HL-60 (cell line): ENCODE measurements at regions not wholly inside any gene's neighbourhood (a gene's known extent, or its start where the extent isn't known, plus 50 kb on each side); places are given as distances from the start of the nearest gene placed in this dataset.

Experiments
- DNase-seq, 2 experiments: peaks; one replicate each; pipeline ENCODE4 v3.0.0-alpha.2; 2010 to 2020; ENCODE audit warnings: low read depth in 1 of 2, low spot score in 1 of 2
- H3K27ac ChIP-seq: fragments of 250-450 bp; sonication (Bioruptor Pico); replicated peaks from 2 replicates; pipeline ENCODE4 v1.5.1; 2020; ENCODE audit warnings: mild to moderate bottlenecking, moderate library complexity
- H3K27me3 ChIP-seq: fragments of 250-450 bp; sonication (Bioruptor Pico); 2 replicates; pipeline ENCODE4 v1.5.1; 2021; ENCODE audit warnings: mild to moderate bottlenecking, moderate library complexity; ENCODE audit not compliant: insufficient read depth, poor library complexity, severe bottlenecking
- H3K4me3 ChIP-seq: replicated peaks from 2 replicates; pipeline ENCODE4 v1.5.1; 2011; ENCODE audit warnings: mild to moderate bottlenecking, control low read depth, low read length; ENCODE audit not compliant: insufficient read depth
- GABPA ChIP-seq: IDR thresholded peaks from 2 replicates; pipeline ENCODE4 v1.6.1; 2012; ENCODE audit warnings: low read depth
- POLR2AphosphoS5 ChIP-seq: IDR thresholded peaks from 2 replicates; pipeline ENCODE4 v1.6.1; 2012; ENCODE audit warnings: low read depth
- SPI1 ChIP-seq: IDR thresholded peaks from 2 replicates; pipeline ENCODE4 v1.6.1; 2012; ENCODE audit warnings: low read depth, mild to moderate bottlenecking, borderline replicate concordance
- TF ChIP-seq, protein P1 (sequence below): IDR thresholded peaks from 2 replicates; pipeline ENCODE4 v1.6.1; 2012; ENCODE audit warnings: low read depth; ENCODE audit not compliant: insufficient replicate concordance
- TF ChIP-seq, protein P2 (sequence below): IDR thresholded peaks from one replicate; pipeline ENCODE4 v1.5.1; 2011; ENCODE audit warnings: low read length, control low read depth, inconsistent platforms; ENCODE audit not compliant: insufficient read depth

- DNase-seq = no peak
- Histone ChIP-seq H3K4me3 (no peak overlapping the region), H3K27me3 (no peaks in the 10 kb centered on the region), H3K27ac (no peak overlapping the region)
- TF ChIP-seq GABPA = no peak
- TF ChIP-seq, protein P1, sequence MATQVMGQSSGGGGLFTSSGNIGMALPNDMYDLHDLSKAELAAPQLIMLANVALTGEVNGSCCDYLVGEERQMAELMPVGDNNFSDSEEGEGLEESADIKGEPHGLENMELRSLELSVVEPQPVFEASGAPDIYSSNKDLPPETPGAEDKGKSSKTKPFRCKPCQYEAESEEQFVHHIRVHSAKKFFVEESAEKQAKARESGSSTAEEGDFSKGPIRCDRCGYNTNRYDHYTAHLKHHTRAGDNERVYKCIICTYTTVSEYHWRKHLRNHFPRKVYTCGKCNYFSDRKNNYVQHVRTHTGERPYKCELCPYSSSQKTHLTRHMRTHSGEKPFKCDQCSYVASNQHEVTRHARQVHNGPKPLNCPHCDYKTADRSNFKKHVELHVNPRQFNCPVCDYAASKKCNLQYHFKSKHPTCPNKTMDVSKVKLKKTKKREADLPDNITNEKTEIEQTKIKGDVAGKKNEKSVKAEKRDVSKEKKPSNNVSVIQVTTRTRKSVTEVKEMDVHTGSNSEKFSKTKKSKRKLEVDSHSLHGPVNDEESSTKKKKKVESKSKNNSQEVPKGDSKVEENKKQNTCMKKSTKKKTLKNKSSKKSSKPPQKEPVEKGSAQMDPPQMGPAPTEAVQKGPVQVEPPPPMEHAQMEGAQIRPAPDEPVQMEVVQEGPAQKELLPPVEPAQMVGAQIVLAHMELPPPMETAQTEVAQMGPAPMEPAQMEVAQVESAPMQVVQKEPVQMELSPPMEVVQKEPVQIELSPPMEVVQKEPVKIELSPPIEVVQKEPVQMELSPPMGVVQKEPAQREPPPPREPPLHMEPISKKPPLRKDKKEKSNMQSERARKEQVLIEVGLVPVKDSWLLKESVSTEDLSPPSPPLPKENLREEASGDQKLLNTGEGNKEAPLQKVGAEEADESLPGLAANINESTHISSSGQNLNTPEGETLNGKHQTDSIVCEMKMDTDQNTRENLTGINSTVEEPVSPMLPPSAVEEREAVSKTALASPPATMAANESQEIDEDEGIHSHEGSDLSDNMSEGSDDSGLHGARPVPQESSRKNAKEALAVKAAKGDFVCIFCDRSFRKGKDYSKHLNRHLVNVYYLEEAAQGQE = no peak
- TF ChIP-seq POLR2AphosphoS5 = no peak
- no peak for TF ChIP-seq SPI1
- TF ChIP-seq, protein P2, sequence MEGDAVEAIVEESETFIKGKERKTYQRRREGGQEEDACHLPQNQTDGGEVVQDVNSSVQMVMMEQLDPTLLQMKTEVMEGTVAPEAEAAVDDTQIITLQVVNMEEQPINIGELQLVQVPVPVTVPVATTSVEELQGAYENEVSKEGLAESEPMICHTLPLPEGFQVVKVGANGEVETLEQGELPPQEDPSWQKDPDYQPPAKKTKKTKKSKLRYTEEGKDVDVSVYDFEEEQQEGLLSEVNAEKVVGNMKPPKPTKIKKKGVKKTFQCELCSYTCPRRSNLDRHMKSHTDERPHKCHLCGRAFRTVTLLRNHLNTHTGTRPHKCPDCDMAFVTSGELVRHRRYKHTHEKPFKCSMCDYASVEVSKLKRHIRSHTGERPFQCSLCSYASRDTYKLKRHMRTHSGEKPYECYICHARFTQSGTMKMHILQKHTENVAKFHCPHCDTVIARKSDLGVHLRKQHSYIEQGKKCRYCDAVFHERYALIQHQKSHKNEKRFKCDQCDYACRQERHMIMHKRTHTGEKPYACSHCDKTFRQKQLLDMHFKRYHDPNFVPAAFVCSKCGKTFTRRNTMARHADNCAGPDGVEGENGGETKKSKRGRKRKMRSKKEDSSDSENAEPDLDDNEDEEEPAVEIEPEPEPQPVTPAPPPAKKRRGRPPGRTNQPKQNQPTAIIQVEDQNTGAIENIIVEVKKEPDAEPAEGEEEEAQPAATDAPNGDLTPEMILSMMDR = no peak
Measured at GRCh38 chr5:121279801-121280200, 571.9 kb upstream of the FTMT start.

- Histone ChIP-seq H3K27ac (no peak overlapping the region), H3K4me3 (no peak overlapping the region), H3K27me3 (no peaks in the 10 kb centered on the region)
- TF ChIP-seq, protein P1 = no peak
- TF ChIP-seq, protein P2 = no peak
- TF ChIP-seq POLR2AphosphoS5 = no peak
- no peak for TF ChIP-seq SPI1
- TF ChIP-seq GABPA = no peak
- DNase-seq = no peak
Measured at GRCh38 chr5:121285801-121286521, 565.7 kb upstream of the FTMT start.

GRCh38 chr5:121288781-121289180, 562.9 kb upstream of the FTMT start:
- H3K27me3 ChIP-seq = no peaks in the 10 kb centered on the region
- peak in 1 of 2 experiments; percentile 17 for DNase-seq
- peak overlapping the region; percentile 44 for H3K27ac ChIP-seq
- no peak overlapping the region for H3K4me3 ChIP-seq
- no peak for TF ChIP-seq POLR2AphosphoS5
- TF ChIP-seq, protein P2 = no peak
- TF ChIP-seq, protein P1 = no peak
- TF ChIP-seq GABPA = no peak
- no peak for TF ChIP-seq SPI1
